Activated CD4-positive, alpha-beta memory T cell treated with anti-CD3 and anti-CD28 coated beads for 36 hours (primary cell): ENCODE measurements at regions not wholly inside any gene's neighbourhood (a gene's known extent, or its start where the extent isn't known, plus 50 kb on each side); places are given as distances from the start of the nearest gene placed in this dataset.

ENCODE experiments used
- CTCF ChIA-PET: fragments of 350-600 bp; sonication (Branson Sonifier 250); formaldehyde crosslinking; loops from one replicate; lab custom pipeline; 2021; ENCODE audit warnings: antibody characterized with exemption, inconsistent platforms; lab: Charles Lee
- POLR2A ChIA-PET: fragments of 350-600 bp; sonication (Branson Sonifier 250); formaldehyde crosslinking; loops from one replicate; lab custom pipeline; 2021; ENCODE audit warnings: antibody characterized with exemption; lab: Charles Lee
- DNase-seq: peaks from one replicate; pipeline ENCODE4 v3.0.0-alpha.2; 2020
- H3K27ac Mint-ChIP-seq: one replicate; pipeline ENCODE4 v1.8.0; 2021; ENCODE audit warnings: mixed read lengths
- H3K27me3 Mint-ChIP-seq: one replicate; pipeline ENCODE4 v1.8.0; 2021; ENCODE audit warnings: mixed read lengths
- H3K36me3 Mint-ChIP-seq: one replicate; pipeline ENCODE4 v1.8.0; 2021; ENCODE audit warnings: mixed read lengths
- H3K4me1 Mint-ChIP-seq: one replicate; pipeline ENCODE4 v1.8.0; 2021; ENCODE audit warnings: low read depth, mixed read lengths
- H3K4me3 Mint-ChIP-seq: one replicate; pipeline ENCODE4 v1.8.0; 2021; ENCODE audit warnings: mild to moderate bottlenecking, mixed read lengths
- H3K9me3 Mint-ChIP-seq: one replicate; pipeline ENCODE4 v1.8.0; 2021; ENCODE audit warnings: mixed read lengths
- intact Hi-C: fragments of 100-400 bp; cut with micrococcal nuclease; formaldehyde crosslinking; loops from one replicate; pipeline ENCODE4 v1.15.1; 2023

DNA sequence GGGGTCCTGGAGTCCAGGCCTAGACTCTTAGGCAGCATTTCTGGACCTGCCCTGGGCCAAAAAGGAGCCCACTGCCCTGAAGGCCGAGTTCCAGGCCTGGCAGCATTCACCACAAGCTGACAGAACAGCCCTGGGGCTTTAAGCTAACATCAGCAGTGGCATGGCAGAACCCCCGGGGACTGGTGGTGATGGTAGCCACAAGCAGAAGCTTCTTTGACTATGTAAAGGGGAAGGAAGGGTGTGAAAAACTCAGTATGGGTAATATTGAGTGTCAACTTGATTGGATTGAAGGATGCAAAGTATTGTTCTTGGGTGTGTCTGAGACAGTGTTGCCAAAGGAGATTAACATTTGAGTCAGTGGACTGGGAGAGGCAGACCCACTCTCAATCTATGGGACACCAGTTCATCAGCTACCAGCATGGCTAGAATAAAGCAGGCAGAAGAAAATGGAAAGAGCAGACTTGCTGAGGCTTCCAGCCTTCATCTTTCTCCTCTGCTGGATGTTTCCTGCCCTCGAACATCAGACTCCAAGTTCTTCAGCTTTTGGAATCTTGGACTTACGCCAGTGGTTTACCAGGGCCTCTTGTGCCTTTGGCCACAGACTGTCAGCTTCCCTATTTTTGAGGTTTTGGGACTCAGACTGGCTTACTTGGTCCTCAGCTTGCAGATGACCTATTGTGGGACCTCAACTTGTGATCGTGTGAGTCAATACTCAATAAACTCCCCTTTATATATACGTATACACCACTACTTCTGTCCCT, 661.0 kb upstream of the C9orf72 start:
- Mint-ChIP-seq H3K9me3 (peaks cover 19% of the 10 kb centered on the region), H3K27ac (no peak overlapping the region), H3K36me3 (no peaks in the 10 kb centered on the region), H3K4me3 (no peak overlapping the region), H3K4me1 (no peaks in the 10 kb centered on the region), H3K27me3 (no peaks in the 10 kb centered on the region)
- intact Hi-C loops, result no loop called here
- ChIA-PET CTCF (no interaction called here), POLR2A (no interaction called here)
- no peak for DNase-seq

- ChIA-PET POLR2A (no interaction called here), CTCF (no interaction called here)
- peaks cover 19% of the 10 kb centered on the region for H3K9me3 Mint-ChIP-seq
- H3K4me1 Mint-ChIP-seq, result no peaks in the 10 kb centered on the region
- no peak for DNase-seq
- no peaks in the 10 kb centered on the region for H3K36me3 Mint-ChIP-seq
- H3K27me3 Mint-ChIP-seq, result no peaks in the 10 kb centered on the region
- H3K4me3 Mint-ChIP-seq, result no peak overlapping the region
- intact Hi-C loops, result no loop called here
- H3K27ac Mint-ChIP-seq, result no peak overlapping the region
These were observed 661.6 kb upstream of the C9orf72 start for GRCh38 chr9:28234894-28235277.

DNA sequence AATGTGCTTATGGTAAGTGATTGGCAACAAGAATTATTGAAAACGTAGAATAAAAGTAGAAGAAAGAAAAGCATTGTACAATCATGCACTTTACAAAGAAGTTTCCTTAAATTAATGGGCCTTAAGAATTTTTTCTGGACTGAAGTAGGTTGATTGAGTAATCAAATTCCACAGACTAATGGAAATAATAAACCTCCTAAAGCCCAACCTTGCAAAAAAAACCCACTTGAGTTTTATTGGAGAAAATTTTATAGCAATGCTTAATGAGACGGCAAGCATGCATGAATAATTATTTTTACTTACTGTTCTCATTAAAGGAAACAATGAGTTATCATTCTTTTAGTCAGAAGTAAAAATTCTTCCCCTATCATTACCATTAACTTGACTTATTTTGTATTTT, 676.1 kb upstream of the C9orf72 start:
- H3K4me1 Mint-ChIP-seq, result no peaks in the 10 kb centered on the region
- H3K27ac Mint-ChIP-seq, result no peak overlapping the region
- H3K9me3 Mint-ChIP-seq, result peaks cover 11% of the 10 kb centered on the region
- H3K36me3 Mint-ChIP-seq, result no peaks in the 10 kb centered on the region
- POLR2A ChIA-PET, result no interaction called here
- intact Hi-C loops, result no loop called here
- no peak overlapping the region for H3K4me3 Mint-ChIP-seq
- CTCF ChIA-PET, result no interaction called here
- no peak for DNase-seq
- H3K27me3 Mint-ChIP-seq, result no peaks in the 10 kb centered on the region

GRCh38 chr9:28255174-28255573, 681.9 kb upstream of the C9orf72 start:
- Mint-ChIP-seq H3K36me3 (no peaks in the 10 kb centered on the region), H3K27ac (no peak overlapping the region), H3K4me3 (no peak overlapping the region), H3K27me3 (no peaks in the 10 kb centered on the region), H3K9me3 (no peaks in the 10 kb centered on the region), H3K4me1 (no peaks in the 10 kb centered on the region)
- intact Hi-C loops, result no loop called here
- ChIA-PET POLR2A (no interaction called here), CTCF (no interaction called here)
- no peak for DNase-seq

- POLR2A ChIA-PET, result no interaction called here
- Mint-ChIP-seq H3K36me3 (no peaks in the 10 kb centered on the region), H3K4me1 (no peaks in the 10 kb centered on the region), H3K4me3 (no peak overlapping the region), H3K27me3 (no peaks in the 10 kb centered on the region), H3K27ac (no peak overlapping the region), H3K9me3 (peaks cover 2% of the 10 kb centered on the region)
- intact Hi-C loops, result no loop called here
- CTCF ChIA-PET, result no interaction called here
- no peak for DNase-seq
These were observed 687.0 kb upstream of the C9orf72 start for GRCh38 chr9:28260330-28260729.

DNA sequence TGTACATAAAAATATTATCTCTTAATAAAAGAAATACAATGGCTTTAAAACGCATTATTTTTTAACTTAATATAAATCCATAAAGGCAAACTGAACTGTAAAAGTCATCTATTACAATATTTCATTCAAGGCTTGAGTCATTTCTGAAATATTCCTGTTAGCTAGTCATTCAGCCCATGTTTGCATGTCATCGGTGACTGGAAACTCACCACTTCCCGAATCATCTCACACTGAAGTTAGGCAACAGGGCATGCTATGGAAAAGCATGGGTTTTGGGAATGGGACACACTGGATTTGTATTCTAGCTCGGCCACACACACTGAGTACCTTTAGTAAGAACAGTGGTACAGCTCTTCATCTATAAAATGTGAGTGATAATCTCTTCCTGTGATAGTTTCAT, 691.1 kb upstream of the C9orf72 start:
- DNase-seq, result no peak
- peaks cover 4% of the 10 kb centered on the region for H3K9me3 Mint-ChIP-seq
- H3K4me3 Mint-ChIP-seq, result no peak overlapping the region
- no peaks in the 10 kb centered on the region for H3K27me3 Mint-ChIP-seq
- no peak overlapping the region for H3K27ac Mint-ChIP-seq
- CTCF ChIA-PET, result no interaction called here
- H3K4me1 Mint-ChIP-seq, result no peaks in the 10 kb centered on the region
- POLR2A ChIA-PET, result no interaction called here
- intact Hi-C loops, result no loop called here
- H3K36me3 Mint-ChIP-seq, result no peaks in the 10 kb centered on the region

- H3K9me3 Mint-ChIP-seq, result peaks cover 4% of the 10 kb centered on the region
- intact Hi-C loops, result no loop called here
- no peak overlapping the region for H3K4me3 Mint-ChIP-seq
- ChIA-PET CTCF (interaction anchor here (0.5 kb wide), 1 partner anchor 507 kb away, joined by 3 read pairs; no protein-coding TSS in a partner anchor), POLR2A (no interaction called here)
- DNase-seq, result no peak
- no peaks in the 10 kb centered on the region for H3K4me1 Mint-ChIP-seq
- H3K27ac Mint-ChIP-seq, result no peak overlapping the region
- no peaks in the 10 kb centered on the region for H3K27me3 Mint-ChIP-seq
- no peaks in the 10 kb centered on the region for H3K36me3 Mint-ChIP-seq
These were observed 694.1 kb upstream of the C9orf72 start for GRCh38 chr9:28267351-28267750.

DNA sequence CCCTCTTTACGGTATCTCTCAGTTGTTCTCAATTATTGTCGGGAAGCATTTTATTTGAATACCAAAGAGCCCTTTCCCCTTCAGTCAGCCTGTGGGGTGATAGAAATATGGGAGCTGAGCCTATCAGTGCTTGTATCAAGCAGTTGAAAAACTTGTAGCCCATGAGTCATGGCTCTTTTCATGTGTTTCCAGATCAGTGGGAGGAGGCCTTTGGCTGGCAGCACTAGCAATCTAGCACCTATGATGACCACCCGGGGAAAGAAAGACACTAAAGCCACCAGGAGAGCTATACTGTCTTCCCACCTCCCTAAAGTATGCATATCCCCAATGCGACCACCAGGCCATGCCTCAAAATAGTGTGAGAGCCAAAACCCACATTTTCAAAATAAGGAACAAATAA, 696.9 kb upstream of the C9orf72 start:
- Mint-ChIP-seq H3K36me3 (no peaks in the 10 kb centered on the region), H3K4me3 (no peak overlapping the region), H3K27me3 (no peaks in the 10 kb centered on the region), H3K4me1 (no peaks in the 10 kb centered on the region), H3K27ac (no peak overlapping the region), H3K9me3 (peaks cover 5% of the 10 kb centered on the region)
- ChIA-PET CTCF (no interaction called here), POLR2A (no interaction called here)
- DNase-seq, result no peak
- intact Hi-C loops, result no loop called here

DNA sequence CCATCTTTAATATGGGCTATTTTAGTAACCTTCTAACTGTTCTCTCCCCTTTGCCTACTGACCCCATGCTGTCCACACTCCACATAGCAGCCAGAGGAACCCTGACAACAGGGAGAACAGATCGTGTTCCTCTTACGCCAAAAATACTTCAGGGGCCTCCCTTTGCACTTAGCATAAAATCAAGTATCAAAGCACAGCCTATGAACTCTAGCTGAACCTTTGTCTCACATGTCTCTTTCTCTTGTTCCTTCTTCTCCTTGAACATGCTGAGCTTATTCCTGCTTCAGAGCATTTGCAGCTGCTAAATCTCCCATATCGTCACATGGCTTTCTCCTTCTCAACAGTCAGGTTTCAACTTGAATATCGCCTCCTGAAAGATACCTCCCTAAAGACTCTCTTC, 698.8 kb upstream of the C9orf72 start:
- ChIA-PET CTCF (no interaction called here), POLR2A (no interaction called here)
- Mint-ChIP-seq H3K4me3 (no peak overlapping the region), H3K27ac (no peak overlapping the region), H3K9me3 (peaks cover 8% of the 10 kb centered on the region), H3K36me3 (no peaks in the 10 kb centered on the region), H3K4me1 (no peaks in the 10 kb centered on the region), H3K27me3 (no peaks in the 10 kb centered on the region)
- intact Hi-C loops, result no loop called here
- no peak for DNase-seq

DNA sequence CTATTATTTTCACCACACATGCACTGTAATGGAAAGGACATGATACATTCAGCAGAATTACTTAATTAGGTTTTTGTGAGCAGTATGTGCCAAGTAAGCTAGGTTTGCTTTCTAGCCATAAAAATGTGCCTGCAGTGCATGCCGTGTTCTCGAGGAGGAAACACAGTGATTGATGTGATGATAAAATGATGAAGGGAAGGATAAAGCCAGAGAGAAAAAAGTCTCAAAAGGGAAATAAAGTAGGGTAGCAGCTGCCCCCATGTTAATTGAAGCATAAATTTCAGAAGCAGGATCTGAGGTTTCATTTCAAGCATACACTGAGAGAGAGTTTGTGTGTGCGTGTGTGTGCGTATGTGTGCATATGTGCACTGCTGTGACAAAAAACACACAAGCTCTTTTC, 714.2 kb upstream of the C9orf72 start:
- H3K27me3 Mint-ChIP-seq, result no peaks in the 10 kb centered on the region
- CTCF ChIA-PET, result no interaction called here
- H3K27ac Mint-ChIP-seq, result no peak overlapping the region
- DNase-seq, result no peak
- intact Hi-C loops, result no loop called here
- no peak overlapping the region for H3K4me3 Mint-ChIP-seq
- POLR2A ChIA-PET, result no interaction called here
- H3K4me1 Mint-ChIP-seq, result no peaks in the 10 kb centered on the region
- no peaks in the 10 kb centered on the region for H3K36me3 Mint-ChIP-seq
- peaks cover 3% of the 10 kb centered on the region for H3K9me3 Mint-ChIP-seq

DNA sequence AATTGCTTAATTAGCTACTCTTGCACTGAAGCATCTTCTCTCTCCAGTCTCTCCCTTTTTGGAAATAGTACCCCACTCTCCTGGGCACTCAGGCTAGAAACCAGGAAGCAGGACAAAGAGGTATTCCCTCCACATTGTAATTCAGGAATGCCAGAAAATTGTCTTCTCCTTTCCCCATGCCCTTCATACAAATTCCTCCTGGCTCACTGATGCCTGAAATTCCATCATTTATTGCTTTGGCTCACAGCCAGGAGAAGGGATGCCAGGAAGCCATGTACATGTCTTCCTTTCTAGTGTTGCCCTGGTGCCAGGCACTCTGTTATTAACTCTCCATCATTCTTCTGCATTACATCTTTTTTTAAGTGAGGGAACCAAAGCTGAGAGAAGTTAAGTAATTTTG, 716.5 kb upstream of the C9orf72 start:
- intact Hi-C loops, result no loop called here
- CTCF ChIA-PET, result no interaction called here
- DNase-seq, result no peak
- H3K4me1 Mint-ChIP-seq, result no peaks in the 10 kb centered on the region
- POLR2A ChIA-PET, result no interaction called here
- no peaks in the 10 kb centered on the region for H3K36me3 Mint-ChIP-seq
- H3K4me3 Mint-ChIP-seq, result no peak overlapping the region
- peaks cover 3% of the 10 kb centered on the region for H3K9me3 Mint-ChIP-seq
- no peak overlapping the region for H3K27ac Mint-ChIP-seq
- H3K27me3 Mint-ChIP-seq, result no peaks in the 10 kb centered on the region

DNA sequence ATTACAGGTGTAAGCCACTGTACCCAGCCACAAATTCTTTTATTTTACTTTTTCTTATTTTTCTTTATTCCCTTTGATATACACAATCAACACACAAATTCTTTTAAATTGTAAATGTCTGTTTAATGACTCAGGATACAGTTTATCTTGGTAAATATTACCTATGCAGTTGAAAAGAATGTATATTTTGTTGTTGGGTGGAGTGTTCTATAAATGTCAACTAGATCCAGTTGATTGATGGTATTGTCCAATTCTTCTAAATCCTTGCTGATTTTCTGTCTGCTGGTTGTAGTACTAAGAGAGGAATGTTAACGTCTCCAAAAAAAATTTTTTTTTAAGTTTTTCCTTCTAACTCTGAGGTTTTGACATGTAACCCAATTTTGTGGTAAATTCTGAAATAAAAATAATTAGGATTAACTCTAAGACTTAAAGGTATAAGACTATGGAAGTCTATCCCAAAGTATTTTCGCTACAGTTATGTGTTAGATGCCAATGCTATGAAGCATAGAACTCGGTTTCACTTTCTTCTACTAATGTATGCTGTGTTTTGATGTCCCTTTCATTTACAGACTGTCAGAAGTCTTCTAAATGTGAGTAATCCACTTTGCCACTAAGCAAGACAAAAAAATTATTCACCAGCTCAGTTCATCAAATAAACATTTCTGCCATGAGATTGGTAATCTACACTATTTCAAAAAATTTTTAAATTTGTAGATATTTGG, 720.2 kb upstream of the C9orf72 start:
- Mint-ChIP-seq H3K4me1 (no peaks in the 10 kb centered on the region), H3K9me3 (peaks cover 3% of the 10 kb centered on the region), H3K36me3 (no peaks in the 10 kb centered on the region), H3K4me3 (no peak overlapping the region), H3K27me3 (no peaks in the 10 kb centered on the region), H3K27ac (no peak overlapping the region)
- no peak for DNase-seq
- CTCF ChIA-PET, result no interaction called here
- POLR2A ChIA-PET, result no interaction called here
- intact Hi-C loops, result no loop called here

DNA sequence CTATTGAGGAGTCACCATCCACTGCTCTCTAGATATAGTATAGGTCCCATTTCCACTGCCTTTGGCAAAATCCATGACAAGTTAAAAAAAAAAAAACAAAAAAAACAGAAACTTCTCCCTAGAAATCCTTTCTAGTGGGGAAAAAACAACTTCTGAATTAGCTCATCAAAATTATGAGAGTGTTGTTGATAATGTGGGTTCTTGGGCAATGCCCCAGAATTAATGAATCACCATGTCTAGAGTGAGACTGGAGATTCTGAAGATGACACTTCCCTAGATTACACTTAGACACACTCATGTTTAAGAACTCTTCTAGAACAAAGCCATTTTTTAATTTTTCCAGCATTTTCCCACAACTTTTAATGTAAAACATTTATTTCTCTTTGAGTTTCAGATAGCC, 728.0 kb upstream of the C9orf72 start:
- no peak overlapping the region for H3K4me3 Mint-ChIP-seq
- no peaks in the 10 kb centered on the region for H3K4me1 Mint-ChIP-seq
- H3K9me3 Mint-ChIP-seq, result peaks cover 3% of the 10 kb centered on the region
- POLR2A ChIA-PET, result no interaction called here
- H3K27ac Mint-ChIP-seq, result no peak overlapping the region
- CTCF ChIA-PET, result no interaction called here
- no peaks in the 10 kb centered on the region for H3K36me3 Mint-ChIP-seq
- intact Hi-C loops, result no loop called here
- DNase-seq, result no peak
- no peaks in the 10 kb centered on the region for H3K27me3 Mint-ChIP-seq
